SK-N-SH treated with all-trans-retinoic acid at 6 μM for 48 hours (cell line): ENCODE measurements at regions not wholly inside any gene's neighbourhood (a gene's known extent, or its start where the extent isn't known, plus 50 kb on each side); places are given as distances from the start of the nearest gene placed in this dataset.

Experiments
- ATAC-seq: fragments of 200-7000 bp; cut with Tn5 transposase; 3 replicates; pipeline ENCODE4 v1.9.1; 2020; ENCODE audit warnings: mild to moderate bottlenecking, moderate library complexity
- ARNTL ChIP-seq: fragments of 450-650 bp; formaldehyde crosslinking; IDR thresholded peaks from 2 replicates; pipeline ENCODE4 v1.5.0; 2020; ENCODE audit warnings: low read depth, mild to moderate bottlenecking, moderate library complexity, borderline replicate concordance
- CSDC2 ChIP-seq: fragments of 250-450 bp; sonication (Bioruptor Pico); IDR thresholded peaks from 2 replicates; pipeline ENCODE4 v1.5.0; 2020; ENCODE audit warnings: mild to moderate bottlenecking, moderate library complexity
- ESRRG ChIP-seq: fragments of 250-450 bp; sonication (Bioruptor Pico); IDR thresholded peaks from 2 replicates; pipeline ENCODE4 v1.6.1; 2021; ENCODE audit warnings: mild to moderate bottlenecking
- GLIS3 ChIP-seq: fragments of 250-450 bp; sonication (Bioruptor Pico); IDR thresholded peaks from 2 replicates; pipeline ENCODE4 v1.5.0; 2020; ENCODE audit warnings: mild to moderate bottlenecking, moderate library complexity
- ISL1 ChIP-seq: fragments of 250-450 bp; sonication (Bioruptor Pico); IDR thresholded peaks from 2 replicates; pipeline ENCODE4 v2.1.2; 2022; ENCODE audit warnings: mild to moderate bottlenecking, moderate library complexity
- OSR1 ChIP-seq: fragments of 250-450 bp; sonication (Bioruptor Pico); IDR thresholded peaks from 2 replicates; pipeline ENCODE4 v1.8.0; 2022; ENCODE audit warnings: moderate library complexity, mild to moderate bottlenecking, inconsistent platforms
- PATZ1 ChIP-seq: fragments of 250-450 bp; sonication (Bioruptor Pico); IDR thresholded peaks from 2 replicates; pipeline ENCODE4 v1.8.0; 2020; ENCODE audit warnings: mild to moderate bottlenecking, moderate library complexity, borderline replicate concordance
- POU6F1 ChIP-seq: fragments of 250-450 bp; sonication (Bioruptor Pico); IDR thresholded peaks from 2 replicates; pipeline ENCODE4 v1.8.0; 2021; ENCODE audit warnings: low read depth, mild to moderate bottlenecking, moderate library complexity, borderline replicate concordance
- PPARA ChIP-seq: fragments of 250-450 bp; sonication (Bioruptor Pico); IDR thresholded peaks from 2 replicates; pipeline ENCODE4 v1.5.0; 2020; ENCODE audit warnings: mild to moderate bottlenecking, borderline replicate concordance
- RARB ChIP-seq: fragments of 250-450 bp; sonication (Bioruptor Pico); IDR thresholded peaks from 2 replicates; pipeline ENCODE4 v1.8.0; 2021; ENCODE audit warnings: mild to moderate bottlenecking, moderate library complexity
- SNAI2 ChIP-seq: fragments of 250-450 bp; sonication (Bioruptor Pico); IDR thresholded peaks from 2 replicates; pipeline ENCODE4 v1.5.0; 2020; ENCODE audit warnings: mild to moderate bottlenecking, moderate library complexity
- TCF4 ChIP-seq: fragments of 250-450 bp; sonication (Bioruptor Pico); IDR thresholded peaks from 2 replicates; pipeline ENCODE4 v1.8.0; 2021; ENCODE audit warnings: mild to moderate bottlenecking, moderate library complexity, borderline replicate concordance
- TOX ChIP-seq: fragments of 250-450 bp; sonication (Bioruptor Pico); IDR thresholded peaks from 2 replicates; pipeline ENCODE4 v1.8.0; 2021; ENCODE audit warnings: mild to moderate bottlenecking, moderate library complexity, borderline replicate concordance
- ZC3H10 ChIP-seq: fragments of 250-450 bp; sonication (Bioruptor Pico); IDR thresholded peaks from 2 replicates; pipeline ENCODE4 v1.5.1; 2021; ENCODE audit warnings: mild to moderate bottlenecking, moderate library complexity
- ZFP3 ChIP-seq: fragments of 250-450 bp; sonication (Bioruptor Pico); IDR thresholded peaks from 2 replicates; pipeline ENCODE4 v1.5.0; 2020; ENCODE audit warnings: mild to moderate bottlenecking, moderate library complexity
- ZFP30 ChIP-seq: fragments of 450-650 bp; formaldehyde crosslinking; IDR thresholded peaks from 2 replicates; pipeline ENCODE4 v1.5.0; 2022; ENCODE audit warnings: mild to moderate bottlenecking, moderate library complexity
- ZNF565 ChIP-seq: fragments of 450-650 bp; formaldehyde crosslinking; conservative IDR thresholded peaks from 2 replicates; pipeline ENCODE4 v1.5.0; 2020; ENCODE audit warnings: low read depth, mild to moderate bottlenecking, moderate library complexity
- ZNF70 ChIP-seq: fragments of 450-650 bp; formaldehyde crosslinking; IDR thresholded peaks from 2 replicates; pipeline ENCODE4 v1.5.0; 2020; ENCODE audit warnings: mild to moderate bottlenecking, moderate library complexity
- ZNF8 ChIP-seq: fragments of 450-650 bp; formaldehyde crosslinking; IDR thresholded peaks from 2 replicates; pipeline ENCODE4 v1.5.0; 2020; ENCODE audit warnings: mild to moderate bottlenecking, moderate library complexity
- TF ChIP-seq, protein P1 (sequence below): fragments of 250-450 bp; sonication (Bioruptor Pico); IDR thresholded peaks from 2 replicates; pipeline ENCODE4 v1.5.1; 2021; ENCODE audit warnings: mild to moderate bottlenecking, moderate library complexity
- TF ChIP-seq, protein P2 (sequence below): fragments of 250-450 bp; sonication (Bioruptor Pico); IDR thresholded peaks from 2 replicates; pipeline ENCODE4 v1.5.1; 2020; ENCODE audit warnings: low read depth, mild to moderate bottlenecking, moderate library complexity
- TF ChIP-seq, protein P3 (sequence below): fragments of 250-450 bp; sonication (Bioruptor Pico); IDR thresholded peaks from 2 replicates; pipeline ENCODE4 v1.5.0; 2020; ENCODE audit warnings: mild to moderate bottlenecking, moderate library complexity

DNA sequence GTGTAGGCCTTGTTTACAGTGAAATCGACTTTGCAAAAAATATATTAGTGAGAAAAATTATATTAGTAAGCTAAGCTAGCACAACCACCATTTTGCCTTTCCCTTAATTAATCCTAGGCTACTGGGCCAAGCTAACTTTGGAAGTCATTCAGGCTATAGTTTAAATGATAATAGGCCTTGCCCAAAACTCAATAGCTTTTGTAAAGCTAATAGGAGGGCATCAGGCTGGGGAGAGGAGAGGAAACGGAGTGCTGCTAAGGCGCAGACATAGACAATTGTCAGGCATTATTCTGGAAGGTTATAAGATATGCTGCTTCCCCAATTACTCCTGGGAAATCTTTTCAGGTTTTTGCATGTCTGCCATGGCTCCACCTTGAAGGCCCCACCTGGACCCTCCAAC lies 1286.0 kb downstream of the NSUN3 start:
- no peak for ATAC-seq
- TF ChIP-seq TCF4 (CRISPR knock-in tag): no peak
- TF ChIP-seq CSDC2 (CRISPR knock-in tag): no peak
- TF ChIP-seq, protein P1, sequence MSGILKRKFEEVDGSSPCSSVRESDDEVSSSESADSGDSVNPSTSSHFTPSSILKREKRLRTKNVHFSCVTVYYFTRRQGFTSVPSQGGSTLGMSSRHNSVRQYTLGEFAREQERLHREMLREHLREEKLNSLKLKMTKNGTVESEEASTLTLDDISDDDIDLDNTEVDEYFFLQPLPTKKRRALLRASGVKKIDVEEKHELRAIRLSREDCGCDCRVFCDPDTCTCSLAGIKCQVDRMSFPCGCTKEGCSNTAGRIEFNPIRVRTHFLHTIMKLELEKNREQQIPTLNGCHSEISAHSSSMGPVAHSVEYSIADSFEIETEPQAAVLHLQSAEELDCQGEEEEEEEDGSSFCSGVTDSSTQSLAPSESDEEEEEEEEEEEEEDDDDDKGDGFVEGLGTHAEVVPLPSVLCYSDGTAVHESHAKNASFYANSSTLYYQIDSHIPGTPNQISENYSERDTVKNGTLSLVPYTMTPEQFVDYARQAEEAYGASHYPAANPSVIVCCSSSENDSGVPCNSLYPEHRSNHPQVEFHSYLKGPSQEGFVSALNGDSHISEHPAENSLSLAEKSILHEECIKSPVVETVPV (CRISPR knock-in tag): no peak
- no peak for TF ChIP-seq ZFP30 (CRISPR knock-in tag)
- TF ChIP-seq, protein P2, sequence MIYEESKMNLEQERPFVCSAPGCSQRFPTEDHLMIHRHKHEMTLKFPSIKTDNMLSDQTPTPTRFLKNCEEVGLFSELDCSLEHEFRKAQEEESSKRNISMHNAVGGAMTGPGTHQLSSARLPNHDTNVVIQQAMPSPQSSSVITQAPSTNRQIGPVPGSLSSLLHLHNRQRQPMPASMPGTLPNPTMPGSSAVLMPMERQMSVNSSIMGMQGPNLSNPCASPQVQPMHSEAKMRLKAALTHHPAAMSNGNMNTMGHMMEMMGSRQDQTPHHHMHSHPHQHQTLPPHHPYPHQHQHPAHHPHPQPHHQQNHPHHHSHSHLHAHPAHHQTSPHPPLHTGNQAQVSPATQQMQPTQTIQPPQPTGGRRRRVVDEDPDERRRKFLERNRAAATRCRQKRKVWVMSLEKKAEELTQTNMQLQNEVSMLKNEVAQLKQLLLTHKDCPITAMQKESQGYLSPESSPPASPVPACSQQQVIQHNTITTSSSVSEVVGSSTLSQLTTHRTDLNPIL (CRISPR knock-in tag): no peak
- TF ChIP-seq ISL1: no peak
- TF ChIP-seq ESRRG (CRISPR knock-in tag): no peak
- no peak for TF ChIP-seq SNAI2
- TF ChIP-seq, protein P3, sequence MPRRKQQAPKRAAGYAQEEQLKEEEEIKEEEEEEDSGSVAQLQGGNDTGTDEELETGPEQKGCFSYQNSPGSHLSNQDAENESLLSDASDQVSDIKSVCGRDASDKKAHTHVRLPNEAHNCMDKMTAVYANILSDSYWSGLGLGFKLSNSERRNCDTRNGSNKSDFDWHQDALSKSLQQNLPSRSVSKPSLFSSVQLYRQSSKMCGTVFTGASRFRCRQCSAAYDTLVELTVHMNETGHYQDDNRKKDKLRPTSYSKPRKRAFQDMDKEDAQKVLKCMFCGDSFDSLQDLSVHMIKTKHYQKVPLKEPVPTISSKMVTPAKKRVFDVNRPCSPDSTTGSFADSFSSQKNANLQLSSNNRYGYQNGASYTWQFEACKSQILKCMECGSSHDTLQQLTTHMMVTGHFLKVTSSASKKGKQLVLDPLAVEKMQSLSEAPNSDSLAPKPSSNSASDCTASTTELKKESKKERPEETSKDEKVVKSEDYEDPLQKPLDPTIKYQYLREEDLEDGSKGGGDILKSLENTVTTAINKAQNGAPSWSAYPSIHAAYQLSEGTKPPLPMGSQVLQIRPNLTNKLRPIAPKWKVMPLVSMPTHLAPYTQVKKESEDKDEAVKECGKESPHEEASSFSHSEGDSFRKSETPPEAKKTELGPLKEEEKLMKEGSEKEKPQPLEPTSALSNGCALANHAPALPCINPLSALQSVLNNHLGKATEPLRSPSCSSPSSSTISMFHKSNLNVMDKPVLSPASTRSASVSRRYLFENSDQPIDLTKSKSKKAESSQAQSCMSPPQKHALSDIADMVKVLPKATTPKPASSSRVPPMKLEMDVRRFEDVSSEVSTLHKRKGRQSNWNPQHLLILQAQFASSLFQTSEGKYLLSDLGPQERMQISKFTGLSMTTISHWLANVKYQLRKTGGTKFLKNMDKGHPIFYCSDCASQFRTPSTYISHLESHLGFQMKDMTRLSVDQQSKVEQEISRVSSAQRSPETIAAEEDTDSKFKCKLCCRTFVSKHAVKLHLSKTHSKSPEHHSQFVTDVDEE (CRISPR knock-in tag): no peak

- no peak for ATAC-seq
- no peak for TF ChIP-seq TCF4 (CRISPR knock-in tag)
- no peak for TF ChIP-seq ZFP3
- no peak for TF ChIP-seq CSDC2 (CRISPR knock-in tag)
- TF ChIP-seq ZC3H10 (CRISPR knock-in tag): no peak
- TF ChIP-seq ZNF70: no peak
- no peak for TF ChIP-seq SNAI2
- no peak for TF ChIP-seq ARNTL (CRISPR knock-in tag)
- no peak for TF ChIP-seq POU6F1 (CRISPR knock-in tag)
- TF ChIP-seq ZNF8: no peak
- TF ChIP-seq, protein P2 (CRISPR knock-in tag): no peak
- no peak for TF ChIP-seq GLIS3
- TF ChIP-seq, protein P3 (CRISPR knock-in tag): no peak
- TF ChIP-seq RARB (CRISPR knock-in tag): no peak
- TF ChIP-seq ESRRG (CRISPR knock-in tag): no peak
- no peak for TF ChIP-seq PATZ1 (CRISPR knock-in tag)
- no peak for TF ChIP-seq PPARA (CRISPR knock-in tag)
- TF ChIP-seq, protein P1 (CRISPR knock-in tag): no peak
- no peak for TF ChIP-seq ZNF565 (CRISPR knock-in tag)
- no peak for TF ChIP-seq TOX (CRISPR knock-in tag)
- no peak for TF ChIP-seq OSR1 (CRISPR knock-in tag)
Measured at GRCh38 chr3:95350049-95350448, 1287.2 kb downstream of the NSUN3 start.
